Fibroblast of lung (primary cell): ENCODE measurements at regions not wholly inside any gene's neighbourhood (a gene's known extent, or its start where the extent isn't known, plus 50 kb on each side); places are given as distances from the start of the nearest gene placed in this dataset.

Experiments
- DNase-seq, 2 donors: peaks; one replicate each; pipeline versions ENCODE4 v3.0.0 to v3.0.0-alpha.2; 2010; ENCODE audit warnings: low read depth in 2 of 2
- H2AFZ ChIP-seq: 2 replicates; pipeline ENCODE4 v1.5.1; 2012; ENCODE audit warnings: low read length, control low read depth, inconsistent platforms
- H3K27ac ChIP-seq: 2 replicates; pipeline ENCODE4 v1.5.1; 2011; ENCODE audit warnings: low read length, control low read depth; ENCODE audit not compliant: insufficient read depth
- H3K27me3 ChIP-seq: 2 replicates; pipeline ENCODE4 v1.5.1; 2011; ENCODE audit warnings: mild to moderate bottlenecking, low read length; ENCODE audit not compliant: control insufficient read depth, insufficient read depth
- H3K36me3 ChIP-seq: 2 replicates; pipeline ENCODE4 v1.5.1; 2011; ENCODE audit warnings: low read length; ENCODE audit not compliant: control insufficient read depth, insufficient read depth
- H3K4me1 ChIP-seq: 2 replicates; pipeline ENCODE4 v1.5.1; 2011; ENCODE audit warnings: low read length; ENCODE audit not compliant: control insufficient read depth, insufficient read depth; ENCODE audit errors: extremely low read depth
- H3K4me2 ChIP-seq: 2 replicates; pipeline ENCODE4 v1.5.1; 2011; ENCODE audit warnings: low read length, control low read depth; ENCODE audit not compliant: insufficient read depth; ENCODE audit errors: extremely low read depth
- H3K4me3 ChIP-seq, 4 experiments: fragments of 200-600 bp in 1 of 4; sonication (generic) in 1 of 4; replicated peaks in 1 of 4; 2 replicates each; pipeline ENCODE4 v1.5.1; 2011 to 2016; ENCODE audit warnings: low read length in 4 of 4, low read depth in 3 of 4, mild to moderate bottlenecking in 3 of 4, control low read depth in 2 of 4, inconsistent platforms in 1 of 4, mixed read lengths in 1 of 4; ENCODE audit not compliant: insufficient read depth in 1 of 4; ENCODE audit errors: control extremely low read depth in 1 of 4
- H3K79me2 ChIP-seq: 2 replicates; pipeline ENCODE4 v1.5.1; 2012; ENCODE audit warnings: mild to moderate bottlenecking, low read length, inconsistent platforms; ENCODE audit not compliant: control insufficient read depth, insufficient read depth
- H3K9ac ChIP-seq: 2 replicates; pipeline ENCODE4 v1.5.1; 2011; ENCODE audit warnings: mild to moderate bottlenecking, low read length, control low read depth; ENCODE audit not compliant: insufficient read depth
- H3K9me3 ChIP-seq: 2 replicates; pipeline ENCODE4 v1.5.1; 2012; ENCODE audit warnings: low read depth, low read length; ENCODE audit not compliant: control insufficient read depth, insufficient read depth
- H4K20me1 ChIP-seq: 2 replicates; pipeline ENCODE4 v1.5.1; 2011; ENCODE audit warnings: low read length; ENCODE audit not compliant: control insufficient read depth, insufficient read depth; ENCODE audit errors: extremely low read depth
- EZH2 ChIP-seq: IDR thresholded peaks from 2 replicates; pipeline ENCODE4 v1.5.1; 2012; ENCODE audit warnings: low read length, control low read depth, mild to moderate bottlenecking; ENCODE audit errors: missing control alignments
- TF ChIP-seq, protein P1 (sequence below), 2 donors: IDR thresholded peaks in 1 of 2; conservative IDR thresholded peaks in 1 of 2; 1 replicate in 1 of 2; 2 replicates in 1 of 2; pipeline ENCODE4 v1.5.1; 2011 to 2012; ENCODE audit warnings: low read length in 2 of 2, control low read depth in 1 of 2, inconsistent platforms in 1 of 2, low read depth in 1 of 2, mild to moderate bottlenecking in 1 of 2

DNA sequence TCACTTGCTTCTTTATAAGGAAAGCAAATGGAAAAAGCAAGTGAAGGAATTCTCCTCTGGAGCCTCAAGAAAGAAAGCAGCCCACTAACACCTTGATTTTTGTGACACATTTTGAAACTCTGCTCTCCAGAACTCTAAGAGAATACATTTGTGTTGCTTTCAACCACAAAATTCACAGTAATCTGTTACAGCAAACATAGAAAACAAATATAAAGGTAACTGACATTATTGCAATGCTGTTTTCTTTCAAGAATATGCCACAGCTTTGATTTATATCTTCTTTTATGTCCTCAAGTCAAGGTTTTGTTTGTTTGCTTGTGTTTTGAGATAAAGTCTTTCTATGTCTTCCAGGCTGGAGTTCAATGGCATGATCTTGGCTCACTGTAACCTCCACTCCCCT is 103.1 kb upstream of the FIGN start:
- no peaks in the 10 kb centered on the region for H3K27me3 ChIP-seq
- TF ChIP-seq, protein P1, sequence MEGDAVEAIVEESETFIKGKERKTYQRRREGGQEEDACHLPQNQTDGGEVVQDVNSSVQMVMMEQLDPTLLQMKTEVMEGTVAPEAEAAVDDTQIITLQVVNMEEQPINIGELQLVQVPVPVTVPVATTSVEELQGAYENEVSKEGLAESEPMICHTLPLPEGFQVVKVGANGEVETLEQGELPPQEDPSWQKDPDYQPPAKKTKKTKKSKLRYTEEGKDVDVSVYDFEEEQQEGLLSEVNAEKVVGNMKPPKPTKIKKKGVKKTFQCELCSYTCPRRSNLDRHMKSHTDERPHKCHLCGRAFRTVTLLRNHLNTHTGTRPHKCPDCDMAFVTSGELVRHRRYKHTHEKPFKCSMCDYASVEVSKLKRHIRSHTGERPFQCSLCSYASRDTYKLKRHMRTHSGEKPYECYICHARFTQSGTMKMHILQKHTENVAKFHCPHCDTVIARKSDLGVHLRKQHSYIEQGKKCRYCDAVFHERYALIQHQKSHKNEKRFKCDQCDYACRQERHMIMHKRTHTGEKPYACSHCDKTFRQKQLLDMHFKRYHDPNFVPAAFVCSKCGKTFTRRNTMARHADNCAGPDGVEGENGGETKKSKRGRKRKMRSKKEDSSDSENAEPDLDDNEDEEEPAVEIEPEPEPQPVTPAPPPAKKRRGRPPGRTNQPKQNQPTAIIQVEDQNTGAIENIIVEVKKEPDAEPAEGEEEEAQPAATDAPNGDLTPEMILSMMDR (conservative IDR thresholded peaks at IDR 0.05 in 1 of 2, IDR thresholded peaks at IDR 0.05 in 1 of 2; ENCODE audit: low read depth in 1 of 2, low read length in 2 of 2) = no peak
- TF ChIP-seq EZH2 = no peak
- H3K79me2 ChIP-seq = no peaks in the 10 kb centered on the region
- no peak for DNase-seq
- H3K36me3 ChIP-seq = no peaks in the 10 kb centered on the region
- H2AFZ ChIP-seq = no peak overlapping the region
- no peaks in the 10 kb centered on the region for H3K9me3 ChIP-seq
- H3K27ac ChIP-seq = no peak overlapping the region
- no peak overlapping the region for H3K4me3 ChIP-seq
- no peaks in the 10 kb centered on the region for H3K4me1 ChIP-seq
- H4K20me1 ChIP-seq = no peaks in the 10 kb centered on the region
- no peak overlapping the region for H3K9ac ChIP-seq
- H3K4me2 ChIP-seq = no peak overlapping the region

DNA sequence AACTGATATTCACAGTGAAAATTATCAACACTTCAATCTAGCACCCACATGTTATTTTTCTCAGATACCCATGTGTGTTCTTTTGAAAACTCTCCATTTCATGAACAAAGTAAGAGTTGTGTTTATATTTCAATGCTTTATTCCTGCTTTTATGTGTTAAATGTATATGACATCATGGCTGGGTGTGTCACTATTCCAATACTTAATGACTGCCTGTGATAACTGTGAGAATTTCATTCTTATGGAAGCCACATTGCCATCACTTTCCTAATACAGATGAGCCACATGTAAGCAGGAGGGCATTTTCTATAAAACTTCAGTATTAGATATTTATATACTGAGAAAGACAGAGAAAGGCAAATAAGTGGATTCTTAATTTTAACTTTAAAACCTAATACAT is 100.4 kb upstream of the FIGN start:
- no peaks in the 10 kb centered on the region for H3K36me3 ChIP-seq
- no peak overlapping the region for H3K27ac ChIP-seq
- DNase-seq = no peak
- no peaks in the 10 kb centered on the region for H3K79me2 ChIP-seq
- no peak overlapping the region for H3K4me3 ChIP-seq
- no peaks in the 10 kb centered on the region for H4K20me1 ChIP-seq
- no peak overlapping the region for H2AFZ ChIP-seq
- H3K9ac ChIP-seq = no peak overlapping the region
- TF ChIP-seq, protein P1 (conservative IDR thresholded peaks at IDR 0.05 in 1 of 2, IDR thresholded peaks at IDR 0.05 in 1 of 2; ENCODE audit: low read depth in 1 of 2, low read length in 2 of 2) = no peak
- TF ChIP-seq EZH2 = no peak
- H3K4me1 ChIP-seq = no peaks in the 10 kb centered on the region
- no peaks in the 10 kb centered on the region for H3K27me3 ChIP-seq
- no peak overlapping the region for H3K4me2 ChIP-seq
- no peaks in the 10 kb centered on the region for H3K9me3 ChIP-seq

DNA sequence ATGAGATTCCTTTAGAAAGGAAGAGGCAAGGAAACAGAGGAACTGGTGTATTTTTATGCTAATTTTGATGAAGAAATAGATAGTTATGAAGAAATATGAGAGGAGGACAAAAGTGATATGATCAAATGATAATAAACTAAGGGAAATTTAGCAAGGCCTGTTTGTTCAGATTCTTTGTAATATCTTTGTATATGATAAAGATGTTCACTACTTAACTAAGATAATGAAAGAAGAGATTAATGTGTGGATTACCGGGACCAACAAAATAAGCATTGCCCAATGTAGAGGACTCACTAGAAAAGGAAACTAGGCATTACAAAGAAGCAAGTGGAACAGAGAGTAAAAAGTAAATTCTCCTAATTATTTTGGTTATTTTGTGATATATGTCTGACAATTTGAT is 99.0 kb upstream of the FIGN start:
- no peaks in the 10 kb centered on the region for H3K27me3 ChIP-seq
- no peaks in the 10 kb centered on the region for H4K20me1 ChIP-seq
- no peaks in the 10 kb centered on the region for H3K9me3 ChIP-seq
- no peak overlapping the region for H3K4me2 ChIP-seq
- DNase-seq = no peak
- no peak overlapping the region for H3K4me3 ChIP-seq
- H3K27ac ChIP-seq = no peak overlapping the region
- H3K36me3 ChIP-seq = no peaks in the 10 kb centered on the region
- no peak for TF ChIP-seq EZH2
- TF ChIP-seq, protein P1 (conservative IDR thresholded peaks at IDR 0.05 in 1 of 2, IDR thresholded peaks at IDR 0.05 in 1 of 2; ENCODE audit: low read depth in 1 of 2, low read length in 2 of 2) = no peak
- H3K79me2 ChIP-seq = no peaks in the 10 kb centered on the region
- no peak overlapping the region for H3K9ac ChIP-seq
- no peak overlapping the region for H2AFZ ChIP-seq
- no peaks in the 10 kb centered on the region for H3K4me1 ChIP-seq
